H1 (cell line): ENCODE measurements at regions not wholly inside any gene's neighbourhood (a gene's known extent, or its start where the extent isn't known, plus 50 kb on each side); places are given as distances from the start of the nearest gene placed in this dataset.
A peak's percentile ranks its signal among the peaks of the same experiment; 100 is the strongest.

Experiments
- CTCF ChIA-PET: fragments of 300-600 bp; sonication (Branson Sonifier 250); formaldehyde crosslinking; loops from one replicate; lab custom pipeline; 2021; ENCODE audit not compliant: partially characterized antibody; lab: Charles Lee
- POLR2A ChIA-PET: fragments of 300-600 bp; sonication (Branson Sonifier 250); formaldehyde crosslinking; loops from one replicate; lab custom pipeline; 2021; ENCODE audit warnings: inconsistent platforms; ENCODE audit not compliant: partially characterized antibody; lab: Charles Lee
- DNase-seq, 2 experiments: peaks; one replicate each; pipeline versions ENCODE4 v3.0.0 to v3.0.0-alpha.2; 2010 to 2022; ENCODE audit warnings: low spot score in 2 of 2, low read depth in 1 of 2, mixed read lengths in 1 of 2
- FAIRE-seq: peaks from 2 replicates; lab custom pipeline; 2011; peaks lifted over from hg19 to GRCh38; lab: Jason Lieb, UNC
- H2AFZ ChIP-seq: 2 replicates; pipeline ENCODE4 v1.8.1; 2012; ENCODE audit warnings: low read length, inconsistent platforms
- H2AK5ac ChIP-seq: 2 replicates; pipeline ENCODE4 v1.6.1; 2013; ENCODE audit warnings: low read depth, low read length
- H2BK120ac ChIP-seq: replicated peaks from 2 replicates; pipeline ENCODE3; 2013; ENCODE audit warnings: low read depth, low read length, inconsistent platforms
- H2BK12ac ChIP-seq: 2 replicates; pipeline ENCODE4 v1.6.1; 2013; ENCODE audit warnings: low read depth, low read length
- H2BK15ac ChIP-seq: 2 replicates; pipeline ENCODE4 v1.6.1; 2013; ENCODE audit warnings: low read length
- H2BK20ac ChIP-seq: 2 replicates; pipeline ENCODE4 v1.6.1; 2013; ENCODE audit warnings: low read length
- H2BK5ac ChIP-seq: 2 replicates; pipeline ENCODE4 v1.6.1; 2013; ENCODE audit warnings: low read depth, low read length
- H3K14ac ChIP-seq: 2 replicates; pipeline ENCODE4 v1.6.1; 2013; ENCODE audit warnings: inconsistent platforms; ENCODE audit not compliant: insufficient read length
- H3K18ac ChIP-seq: 2 replicates; pipeline ENCODE4 v1.6.1; 2013; ENCODE audit warnings: low read length; ENCODE audit errors: extremely low read depth
- H3K23ac ChIP-seq: 2 replicates; pipeline ENCODE4 v1.6.1; 2013; ENCODE audit warnings: inconsistent platforms; ENCODE audit not compliant: insufficient read length
- H3K23me2 ChIP-seq: 2 replicates; pipeline ENCODE4 v1.6.1; 2013; ENCODE audit warnings: low read depth, low read length
- H3K27ac ChIP-seq: 2 replicates; pipeline ENCODE4 v1.6.1; 2011; ENCODE audit warnings: low read depth, low read length, inconsistent platforms
- H3K27me3 ChIP-seq, 4 experiments: replicated peaks in 1 of 4; 1 replicate in 1 of 4; 2 replicates in 3 of 4; pipeline versions ENCODE4 v1.6.1 to v1.8.1; 2011 to 2013; ENCODE audit warnings: low read length in 3 of 4, mild to moderate bottlenecking in 3 of 4, inconsistent platforms in 2 of 4, mixed read lengths in 2 of 4, moderate library complexity in 1 of 4; ENCODE audit not compliant: control insufficient read depth in 3 of 4, insufficient read depth in 3 of 4; ENCODE audit errors: extremely low read depth in 1 of 4
- H3K36me3 ChIP-seq, 4 experiments: 2 replicates each; pipeline versions ENCODE4 v1.6.1 to v1.8.1; 2011 to 2013; ENCODE audit warnings: mild to moderate bottlenecking in 4 of 4, low read length in 3 of 4, moderate library complexity in 2 of 4, control low read depth in 1 of 4, inconsistent platforms in 1 of 4; ENCODE audit not compliant: insufficient read depth in 4 of 4, control insufficient read depth in 2 of 4
- H3K4ac ChIP-seq: replicated peaks from 2 replicates; pipeline ENCODE3; 2013; ENCODE audit warnings: low read length, low read depth, mixed read lengths, inconsistent platforms; ENCODE audit not compliant: insufficient read length
- H3K4me1 ChIP-seq, 4 experiments: replicated peaks in 1 of 4; 1 replicate in 1 of 4; 2 replicates in 3 of 4; pipeline versions ENCODE4 v1.6.1 to v1.8.1; 2011 to 2013; ENCODE audit warnings: low read length in 3 of 4, inconsistent platforms in 2 of 4, mixed read lengths in 1 of 4; ENCODE audit not compliant: insufficient read depth in 4 of 4, control insufficient read depth in 3 of 4
- H3K4me2 ChIP-seq, 2 experiments: 2 replicates each; pipeline versions ENCODE4 v1.6.1 to v1.8.1; 2011 to 2013; ENCODE audit warnings: low read depth in 2 of 2, low read length in 2 of 2, control low read depth in 1 of 2, inconsistent platforms in 1 of 2, mild to moderate bottlenecking in 1 of 2; ENCODE audit not compliant: insufficient read depth in 1 of 2
- H3K4me3 ChIP-seq, 4 experiments: fragments of 200-600, 300-600 bp in 1 of 4; sonication (generic), shearing (Covaris generic), sonication (Bioruptor Twin) in 1 of 4; 2 replicates each; pipeline versions ENCODE4 v1.5.1 to v1.8.1; 2011 to 2016; ENCODE audit warnings: low read length in 4 of 4, low read depth in 3 of 4, control low read depth in 2 of 4, inconsistent platforms in 2 of 4, mild to moderate bottlenecking in 2 of 4, mixed read lengths in 1 of 4, moderate library complexity in 1 of 4; ENCODE audit not compliant: insufficient read depth in 2 of 4; ENCODE audit errors: extremely low read depth in 1 of 4
- H3K56ac ChIP-seq: replicated peaks from 2 replicates; pipeline ENCODE3; 2013; ENCODE audit warnings: low read depth, mild to moderate bottlenecking, mixed read lengths, low read length, inconsistent platforms; ENCODE audit not compliant: insufficient read length
- H3K79me1 ChIP-seq: 2 replicates; pipeline ENCODE4 v1.6.1; 2013; ENCODE audit warnings: low read depth, low read length, control low read depth
- H3K79me2 ChIP-seq, 2 experiments: 2 replicates each; pipeline versions ENCODE4 v1.6.1 to v1.8.1; 2012 to 2013; ENCODE audit warnings: low read length in 2 of 2, mild to moderate bottlenecking in 2 of 2, inconsistent platforms in 1 of 2; ENCODE audit not compliant: insufficient read depth in 2 of 2, control insufficient read depth in 1 of 2
- H3K9ac ChIP-seq, 4 experiments: replicated peaks in 1 of 4; 1 replicate in 1 of 4; 2 replicates in 3 of 4; pipeline versions ENCODE4 v1.6.1 to v1.8.1; 2011 to 2013; ENCODE audit warnings: low read depth in 3 of 4, low read length in 3 of 4, control low read depth in 2 of 4, mild to moderate bottlenecking in 2 of 4, moderate library complexity in 2 of 4, inconsistent platforms in 1 of 4; ENCODE audit errors: extremely low read depth in 1 of 4
- H3K9me3 ChIP-seq, 2 experiments: 2 replicates each; pipeline versions ENCODE4 v1.6.1 to v1.8.1; 2012 to 2013; ENCODE audit warnings: mild to moderate bottlenecking in 2 of 2, moderate library complexity in 2 of 2, control low read depth in 1 of 2, inconsistent platforms in 1 of 2, low read depth in 1 of 2, low read length in 1 of 2, mixed read lengths in 1 of 2; ENCODE audit not compliant: insufficient read depth in 2 of 2
- H4K20me1 ChIP-seq, 2 experiments: replicated peaks in 1 of 2; 2 replicates each; pipeline versions ENCODE3 to v1.8.1; 2011 to 2013; ENCODE audit warnings: inconsistent platforms in 2 of 2, low read length in 2 of 2, mild to moderate bottlenecking in 1 of 2; ENCODE audit not compliant: insufficient read depth in 2 of 2, control insufficient read depth in 1 of 2
- H4K5ac ChIP-seq: 2 replicates; pipeline ENCODE4 v1.6.1; 2013; ENCODE audit warnings: low read length, low read depth, mixed read lengths, inconsistent platforms; ENCODE audit not compliant: insufficient read length
- H4K8ac ChIP-seq: 2 replicates; pipeline ENCODE4 v1.8.0; 2013; ENCODE audit warnings: mild to moderate bottlenecking, moderate library complexity, low read length, inconsistent platforms; ENCODE audit not compliant: insufficient read depth; ENCODE audit errors: extremely low read depth
- H4K91ac ChIP-seq: replicated peaks from 2 replicates; pipeline ENCODE3; 2013; ENCODE audit warnings: low read length, mixed read lengths, inconsistent platforms; ENCODE audit not compliant: insufficient read length
- CBX5 ChIP-seq: fragments of 300-800, 300-1000 bp; sonication (generic); IDR thresholded peaks from 2 replicates; pipeline ENCODE4 v1.7.1; 2016; ENCODE audit warnings: antibody characterized with exemption, low read length, low read depth
- CREB1 ChIP-seq: IDR thresholded peaks from 2 replicates; pipeline ENCODE4 v1.6.1; 2012; ENCODE audit warnings: inconsistent platforms
- E2F6 ChIP-seq: IDR thresholded peaks from 2 replicates; pipeline ENCODE4 v1.6.1; 2012; ENCODE audit warnings: inconsistent platforms
- GABPA ChIP-seq: IDR thresholded peaks from 2 replicates; pipeline ENCODE4 v1.6.1; 2011; ENCODE audit warnings: mild to moderate bottlenecking, low read length, moderate library complexity, borderline replicate concordance; ENCODE audit not compliant: insufficient read depth
- MAFK ChIP-seq: IDR thresholded peaks from 2 replicates; pipeline ENCODE4 v1.6.1; 2012; ENCODE audit warnings: low read depth, mild to moderate bottlenecking, improper control_type of control experiment, low read length
- NANOG ChIP-seq: IDR thresholded peaks from 2 replicates; pipeline ENCODE4 v1.6.1; 2011; ENCODE audit warnings: low read length, low read depth, mild to moderate bottlenecking, inconsistent platforms; ENCODE audit not compliant: insufficient read depth, poor library complexity, severe bottlenecking
- RAD21 ChIP-seq, 2 experiments: IDR thresholded peaks in 1 of 2; conservative IDR thresholded peaks in 1 of 2; 2 replicates each; pipeline ENCODE4 v1.6.1; 2011; ENCODE audit warnings: low read depth in 2 of 2, low read length in 2 of 2, improper control_type of control experiment in 1 of 2, inconsistent platforms in 1 of 2, mild to moderate bottlenecking in 1 of 2, moderate library complexity in 1 of 2
- SAP30 ChIP-seq: fragments of 300-600 bp; sonication (generic); IDR thresholded peaks from 2 replicates; pipeline ENCODE4 v1.7.1; 2012; ENCODE audit warnings: low read length, moderate library complexity, mild to moderate bottlenecking, inconsistent platforms; ENCODE audit not compliant: insufficient read depth, insufficient replicate concordance
- SIX5 ChIP-seq: IDR thresholded peaks from 2 replicates; pipeline ENCODE4 v1.6.1; 2011; ENCODE audit warnings: mild to moderate bottlenecking, low read depth, low read length
- SP2 ChIP-seq: IDR thresholded peaks from 2 replicates; pipeline ENCODE4 v1.6.1; 2012; ENCODE audit warnings: mild to moderate bottlenecking, low read length, inconsistent platforms
- SRF ChIP-seq: IDR thresholded peaks from 2 replicates; pipeline ENCODE4 v1.6.1; 2011; ENCODE audit warnings: mild to moderate bottlenecking, low read depth, low read length, moderate library complexity
- TAF1 ChIP-seq: IDR thresholded peaks from 2 replicates; pipeline ENCODE4 v1.6.1; 2011; ENCODE audit warnings: mild to moderate bottlenecking, low read depth, low read length
- USF2 ChIP-seq: IDR thresholded peaks from 2 replicates; pipeline ENCODE4 v1.6.1; 2011; ENCODE audit warnings: low read length, improper control_type of control experiment
- WGBS, 2 experiments: shearing (Covaris generic) in 1 of 2; methylation state at CpG; one replicate each; pipeline versions ENCODE4 v1.1.6 to v1.1.7; 2013 to 2015; ENCODE audit warnings: low lambda C conversion rate in 2 of 2, mixed read lengths in 2 of 2, inconsistent platforms in 1 of 2, low coverage in 1 of 2, missing lambda C conversion rate in 1 of 2; ENCODE audit not compliant: insufficient replicate concordance in 2 of 2, insufficient coverage in 1 of 2, insufficient read length in 1 of 2; ENCODE audit errors: extremely low coverage in 1 of 2, missing lambda C conversion rate in 1 of 2; 5-methylcytosine and 5-hydroxymethylcytosine counted together

- H3K23ac ChIP-seq, result no peak overlapping the region
- H3K79me1 ChIP-seq, result no peaks in the 10 kb centered on the region
- H2AFZ ChIP-seq, result no peak overlapping the region
- H3K79me2 ChIP-seq, result no peaks in the 10 kb centered on the region
- FAIRE-seq, result no peak
- no peak overlapping the region for H2BK120ac ChIP-seq
- H3K4me2 ChIP-seq, result no peak overlapping the region
- no peak overlapping the region for H2BK20ac ChIP-seq
- no peaks in the 10 kb centered on the region for H3K36me3 ChIP-seq
- no peak overlapping the region for H3K4ac ChIP-seq
- H3K9me3 ChIP-seq, result no peaks in the 10 kb centered on the region; a peak in 1 of 4 replicates
- no peak overlapping the region for H2AK5ac ChIP-seq
- no peaks in the 10 kb centered on the region for H3K23me2 ChIP-seq
- H4K91ac ChIP-seq, result no peak overlapping the region
- ChIA-PET POLR2A (no interaction called here), CTCF (no interaction called here)
- no peak overlapping the region for H3K18ac ChIP-seq
- WGBS, 2 experiments, result 89% methylated on average over 4 of the region's 4 CpGs; no CpG with 5 or more reads in 1 of the 2 experiments
- no peak overlapping the region for H3K56ac ChIP-seq
- no peak overlapping the region for H4K5ac ChIP-seq
- H4K20me1 ChIP-seq, result no peaks in the 10 kb centered on the region
- DNase-seq, result no peak
- no peaks in the 10 kb centered on the region for H3K27me3 ChIP-seq
- H3K14ac ChIP-seq, result no peak overlapping the region
- peak overlapping the region; percentile 51; the same call in 1 of the 2 replicates for H2BK15ac ChIP-seq
- no peak overlapping the region for H3K4me3 ChIP-seq
- no peak overlapping the region for H3K27ac ChIP-seq
- H3K9ac ChIP-seq, result no peak overlapping the region
- no peak overlapping the region for H2BK12ac ChIP-seq
- no peak overlapping the region for H4K8ac ChIP-seq
- H3K4me1 ChIP-seq, result peaks cover 0 to 3% (median 0%) of the 10 kb centered on the region in 4 experiments; a peak in 3 of 7 replicates
- no peak overlapping the region for H2BK5ac ChIP-seq
- no peak for TF ChIP-seq SAP30
- TF ChIP-seq GABPA, result no peak
- no peak for TF ChIP-seq E2F6
- TF ChIP-seq SRF, result no peak
- TF ChIP-seq RAD21 (IDR thresholded peaks at IDR 0.05 in 1 of 2, conservative IDR thresholded peaks at IDR 0.05 in 1 of 2; ENCODE audit: low read depth in 2 of 2, low read length in 2 of 2), result no peak
- no peak for TF ChIP-seq SP2
- TF ChIP-seq SIX5, result no peak
- no peak for TF ChIP-seq CBX5
- no peak for TF ChIP-seq CREB1
- no peak for TF ChIP-seq MAFK
- TF ChIP-seq TAF1, result no peak
- TF ChIP-seq USF2, result no peak
- no peak for TF ChIP-seq NANOG
Observed at GRCh38 chr4:137905930-137906329, 336.2 kb downstream of the SLC7A11 start.
